ENCODE measurements at regions not wholly inside any gene's neighbourhood (a gene's known extent, or its start where the extent isn't known, plus 50 kb on each side); places are given as distances from the start of the nearest gene placed in this dataset.

GRCh38 chr3:116939091-116939490, 229.5 kb downstream of the TUSC7 start:
- peaks cover 7% of the 10 kb centered on the region for H3K9me3 ChIP-seq (ENCODE audit: low read depth, low read length)
- no peaks in the 10 kb centered on the region for H3K4me1 ChIP-seq (ENCODE audit: insufficient read depth, low read length)
- H3K27me3 ChIP-seq (ENCODE audit: insufficient read depth, low read length): no peaks in the 10 kb centered on the region
- no peak overlapping the region for H3K4me3 ChIP-seq (ENCODE audit: low read length)

- no peaks in the 10 kb centered on the region for H3K27me3 ChIP-seq (ENCODE audit: insufficient read depth, low read length)
- H3K4me1 ChIP-seq (ENCODE audit: insufficient read depth, low read length): no peaks in the 10 kb centered on the region
- H3K9me3 ChIP-seq (ENCODE audit: low read depth, low read length): peaks cover 7% of the 10 kb centered on the region
- no peak overlapping the region for H3K4me3 ChIP-seq (ENCODE audit: low read length)
Observed at GRCh38 chr3:116939550-116939949, 230.0 kb downstream of the TUSC7 start.

GRCh38 chr3:116940719-116941118, 231.1 kb downstream of the TUSC7 start:
- Histone ChIP-seq H3K27me3 (ENCODE audit: insufficient read depth, low read length) (no peaks in the 10 kb centered on the region), H3K9me3 (ENCODE audit: low read depth, low read length) (peaks cover 7% of the 10 kb centered on the region), H3K4me3 (ENCODE audit: low read length) (no peak overlapping the region), H3K4me1 (ENCODE audit: insufficient read depth, low read length) (no peaks in the 10 kb centered on the region)

GRCh38 chr3:116946376-116946775, 236.8 kb downstream of the TUSC7 start:
- no peaks in the 10 kb centered on the region for H3K4me1 ChIP-seq (ENCODE audit: insufficient read depth, low read length)
- no peak overlapping the region for H3K4me3 ChIP-seq (ENCODE audit: low read length)
- H3K9me3 ChIP-seq (ENCODE audit: low read depth, low read length): peaks cover 7% of the 10 kb centered on the region
- no peaks in the 10 kb centered on the region for H3K27me3 ChIP-seq (ENCODE audit: insufficient read depth, low read length)

- Histone ChIP-seq H3K4me3 (ENCODE audit: low read length) (no peak overlapping the region), H3K4me1 (ENCODE audit: insufficient read depth, low read length) (no peaks in the 10 kb centered on the region), H3K9me3 (ENCODE audit: low read depth, low read length) (peaks cover 7% of the 10 kb centered on the region), H3K27me3 (ENCODE audit: insufficient read depth, low read length) (no peaks in the 10 kb centered on the region)
Observed at GRCh38 chr3:116947148-116947547, 237.6 kb downstream of the TUSC7 start.

- no peak overlapping the region for H3K4me3 ChIP-seq (ENCODE audit: low read length)
- H3K9me3 ChIP-seq (ENCODE audit: low read depth, low read length): peaks cover 5% of the 10 kb centered on the region
- H3K4me1 ChIP-seq (ENCODE audit: insufficient read depth, low read length): no peaks in the 10 kb centered on the region
- no peaks in the 10 kb centered on the region for H3K27me3 ChIP-seq (ENCODE audit: insufficient read depth, low read length)
Observed at GRCh38 chr3:116947809-116948208, 238.2 kb downstream of the TUSC7 start.

GRCh38 chr3:116950301-116951055, 240.9 kb downstream of the TUSC7 start:
- Histone ChIP-seq H3K9me3 (ENCODE audit: low read depth, low read length) (no peaks in the 10 kb centered on the region), H3K4me1 (ENCODE audit: insufficient read depth, low read length) (no peaks in the 10 kb centered on the region), H3K27me3 (ENCODE audit: insufficient read depth, low read length) (no peaks in the 10 kb centered on the region), H3K4me3 (ENCODE audit: low read length) (no peak overlapping the region)

- no peaks in the 10 kb centered on the region for H3K9me3 ChIP-seq (ENCODE audit: low read depth, low read length)
- no peaks in the 10 kb centered on the region for H3K27me3 ChIP-seq (ENCODE audit: insufficient read depth, low read length)
- no peaks in the 10 kb centered on the region for H3K4me1 ChIP-seq (ENCODE audit: insufficient read depth, low read length)
- no peak overlapping the region for H3K4me3 ChIP-seq (ENCODE audit: low read length)
Observed at GRCh38 chr3:116951610-116952009, 242.0 kb downstream of the TUSC7 start.

- Histone ChIP-seq H3K4me3 (ENCODE audit: low read length) (no peak overlapping the region), H3K4me1 (ENCODE audit: insufficient read depth, low read length) (no peaks in the 10 kb centered on the region), H3K27me3 (ENCODE audit: insufficient read depth, low read length) (no peaks in the 10 kb centered on the region), H3K9me3 (ENCODE audit: low read depth, low read length) (no peaks in the 10 kb centered on the region)
Observed at GRCh38 chr3:116958291-116958690, 248.7 kb downstream of the TUSC7 start.

GRCh38 chr3:116961106-116961505, 251.5 kb downstream of the TUSC7 start:
- Histone ChIP-seq H3K27me3 (ENCODE audit: insufficient read depth, low read length) (no peaks in the 10 kb centered on the region), H3K9me3 (ENCODE audit: low read depth, low read length) (no peaks in the 10 kb centered on the region), H3K4me3 (ENCODE audit: low read length) (no peak overlapping the region), H3K4me1 (ENCODE audit: insufficient read depth, low read length) (no peaks in the 10 kb centered on the region)

- Histone ChIP-seq H3K27me3 (ENCODE audit: insufficient read depth, low read length) (no peaks in the 10 kb centered on the region), H3K4me3 (ENCODE audit: low read length) (no peak overlapping the region), H3K9me3 (ENCODE audit: low read depth, low read length) (no peaks in the 10 kb centered on the region), H3K4me1 (ENCODE audit: insufficient read depth, low read length) (no peaks in the 10 kb centered on the region)
Observed at GRCh38 chr3:116963802-116964201, 254.2 kb downstream of the TUSC7 start.

GRCh38 chr3:116966649-116967048, 257.1 kb downstream of the TUSC7 start:
- Histone ChIP-seq H3K9me3 (ENCODE audit: low read depth, low read length) (no peaks in the 10 kb centered on the region), H3K27me3 (ENCODE audit: insufficient read depth, low read length) (no peaks in the 10 kb centered on the region), H3K4me1 (ENCODE audit: insufficient read depth, low read length) (no peaks in the 10 kb centered on the region), H3K4me3 (ENCODE audit: low read length) (no peak overlapping the region)

- Histone ChIP-seq H3K4me1 (ENCODE audit: insufficient read depth, low read length) (no peaks in the 10 kb centered on the region), H3K9me3 (ENCODE audit: low read depth, low read length) (no peaks in the 10 kb centered on the region), H3K27me3 (ENCODE audit: insufficient read depth, low read length) (no peaks in the 10 kb centered on the region), H3K4me3 (ENCODE audit: low read length) (no peak overlapping the region)
Observed at GRCh38 chr3:116969135-116969534, 259.6 kb downstream of the TUSC7 start.

- no peaks in the 10 kb centered on the region for H3K9me3 ChIP-seq (ENCODE audit: low read depth, low read length)
- no peaks in the 10 kb centered on the region for H3K27me3 ChIP-seq (ENCODE audit: insufficient read depth, low read length)
- H3K4me3 ChIP-seq (ENCODE audit: low read length): no peak overlapping the region
- no peaks in the 10 kb centered on the region for H3K4me1 ChIP-seq (ENCODE audit: insufficient read depth, low read length)
Observed at GRCh38 chr3:116969646-116970045, 260.1 kb downstream of the TUSC7 start.

- no peaks in the 10 kb centered on the region for H3K27me3 ChIP-seq (ENCODE audit: insufficient read depth, low read length)
- no peak overlapping the region for H3K4me3 ChIP-seq (ENCODE audit: low read length)
- H3K9me3 ChIP-seq (ENCODE audit: low read depth, low read length): no peaks in the 10 kb centered on the region
- no peaks in the 10 kb centered on the region for H3K4me1 ChIP-seq (ENCODE audit: insufficient read depth, low read length)
Observed at GRCh38 chr3:116971531-116971930, 262.0 kb downstream of the TUSC7 start.

- no peaks in the 10 kb centered on the region for H3K9me3 ChIP-seq (ENCODE audit: low read depth, low read length)
- no peaks in the 10 kb centered on the region for H3K27me3 ChIP-seq (ENCODE audit: insufficient read depth, low read length)
- no peaks in the 10 kb centered on the region for H3K4me1 ChIP-seq (ENCODE audit: insufficient read depth, low read length)
- H3K4me3 ChIP-seq (ENCODE audit: low read length): no peak overlapping the region
Observed at GRCh38 chr3:116974702-116975101, 265.1 kb downstream of the TUSC7 start.

All from mononuclear cell (primary cell).